ENCODE measurements at regions not wholly inside any gene's neighbourhood (a gene's known extent, or its start where the extent isn't known, plus 50 kb on each side); places are given as distances from the start of the nearest gene placed in this dataset.
"Not testable (repeated sequence)": the region's sequence is repeated elsewhere in the genome, so short reads cannot be mapped to it uniquely, and the experiment has no call there.

DNA sequence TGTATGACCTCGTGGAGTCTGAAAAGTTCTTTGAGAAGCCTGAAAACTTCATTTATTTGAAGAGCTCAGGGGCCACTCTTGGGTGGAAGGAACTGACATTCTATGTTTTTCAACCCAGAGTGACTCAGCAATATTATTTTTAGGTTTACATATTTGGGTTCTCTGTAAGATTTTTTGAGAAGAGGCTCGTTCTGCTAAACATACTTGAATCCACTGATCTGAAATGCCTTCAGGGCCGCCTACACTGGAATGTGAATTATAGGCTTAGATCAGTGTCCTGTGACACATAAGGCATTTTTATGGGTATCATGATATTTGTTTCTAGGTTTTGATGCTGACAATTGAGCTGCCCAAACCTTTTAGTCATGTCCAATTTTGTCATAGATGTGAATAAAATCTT, 86.2 kb downstream of the PSAT1 start:
- DNase-seq (ENCODE audit: low spot score), result no peak

DNA sequence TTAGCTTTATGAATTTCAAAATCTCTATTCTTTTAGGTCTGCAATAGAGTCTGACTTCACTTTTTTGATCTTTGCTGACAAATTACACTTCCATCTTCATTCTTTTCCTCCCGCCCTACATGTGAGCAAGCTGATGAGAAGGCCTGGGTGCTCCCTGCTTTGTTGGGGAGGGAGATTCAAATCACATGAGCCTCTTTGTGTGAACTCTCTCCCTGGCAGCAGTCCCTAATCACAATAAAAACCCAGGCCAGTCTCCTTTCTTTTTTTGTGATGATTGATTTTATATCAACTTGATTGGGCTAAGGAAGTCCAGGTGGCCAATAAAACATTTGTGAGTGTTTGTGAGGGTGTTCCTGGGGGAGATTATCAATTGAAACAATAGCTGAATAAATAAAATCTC, 89.4 kb downstream of the PSAT1 start:
- DNase-seq (ENCODE audit: low spot score), result no peak

DNA sequence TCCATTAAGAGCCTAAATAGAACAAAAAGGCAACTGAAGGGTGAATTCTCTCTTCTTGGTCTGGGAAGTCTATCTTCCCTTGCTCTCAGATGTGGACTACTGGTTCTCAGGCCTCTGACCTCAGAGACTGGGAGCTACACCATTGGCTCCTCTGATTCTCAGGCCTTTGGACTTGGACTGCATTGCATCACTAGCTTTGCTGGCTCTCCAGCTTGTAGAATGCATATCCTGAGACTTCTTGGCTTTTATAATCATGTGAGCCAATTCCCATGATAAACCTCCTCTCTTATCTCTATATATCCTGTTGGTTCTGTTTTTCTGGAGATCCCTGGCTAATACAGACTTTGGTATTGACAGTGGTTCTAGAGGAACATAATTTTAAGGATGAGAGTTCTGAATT, 89.8 kb downstream of the PSAT1 start:
- no peak for DNase-seq (ENCODE audit: low spot score)

DNA sequence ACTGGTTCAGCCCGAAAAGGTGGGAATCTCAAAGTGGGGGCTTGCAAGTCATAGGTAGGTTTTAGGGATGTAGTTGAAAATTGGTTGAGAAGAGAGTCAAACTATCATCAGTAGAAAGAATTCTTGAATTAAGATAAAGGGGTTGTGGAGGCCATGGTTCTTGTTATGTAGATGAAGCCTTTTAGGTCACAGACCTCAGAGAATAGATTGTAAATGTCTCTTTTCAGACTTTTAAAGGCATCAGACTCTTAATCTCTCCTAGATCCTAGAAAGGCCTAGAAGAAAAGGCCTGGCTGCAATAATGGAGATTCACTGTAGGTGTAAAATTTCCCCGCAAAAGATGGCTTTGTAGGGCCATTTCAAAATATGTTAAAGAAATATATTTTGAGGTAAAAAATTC, 96.4 kb downstream of the PSAT1 start:
- DNase-seq (ENCODE audit: low spot score), result no peak

DNA sequence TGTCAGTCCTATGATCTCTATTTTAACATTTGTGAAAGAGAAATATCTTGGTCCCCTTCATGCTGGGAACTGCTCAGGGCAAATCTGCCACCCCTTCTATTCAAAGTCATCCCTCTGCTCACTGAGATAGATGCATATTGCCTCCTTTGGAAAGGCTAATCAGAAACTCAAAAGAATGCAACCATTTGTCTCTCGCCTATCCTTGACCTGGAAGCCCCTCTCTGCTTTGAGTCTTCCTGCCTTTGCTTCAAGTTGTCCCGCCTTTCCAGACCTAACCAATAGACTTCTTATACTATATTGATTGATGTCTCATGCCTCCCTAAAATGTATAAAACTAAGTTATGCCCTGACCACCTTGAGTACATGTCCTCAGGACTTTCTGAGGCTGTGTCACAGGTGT, 97.0 kb downstream of the PSAT1 start:
- no peak for DNase-seq (ENCODE audit: low spot score)

DNA sequence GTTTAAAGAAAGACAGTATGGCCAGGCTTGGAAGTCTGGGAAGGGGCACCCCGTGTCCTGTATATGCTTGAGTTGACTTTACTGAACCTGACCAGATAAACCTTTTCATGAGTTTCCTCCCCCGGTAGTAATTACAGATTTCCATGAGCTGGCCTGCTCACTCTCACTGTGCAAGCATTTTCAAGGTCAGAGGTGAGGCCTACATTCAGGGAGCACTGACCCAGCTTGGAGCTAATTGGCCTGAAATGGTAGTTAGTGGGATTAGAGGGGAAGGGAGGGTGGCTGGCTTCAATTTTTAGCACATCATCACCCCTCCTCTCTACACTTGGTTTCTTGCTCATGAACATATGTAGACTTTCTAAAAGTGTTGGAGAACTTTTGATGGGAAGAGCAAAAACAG, 99.2 kb downstream of the PSAT1 start:
- no peak for DNase-seq (ENCODE audit: low spot score)

DNA sequence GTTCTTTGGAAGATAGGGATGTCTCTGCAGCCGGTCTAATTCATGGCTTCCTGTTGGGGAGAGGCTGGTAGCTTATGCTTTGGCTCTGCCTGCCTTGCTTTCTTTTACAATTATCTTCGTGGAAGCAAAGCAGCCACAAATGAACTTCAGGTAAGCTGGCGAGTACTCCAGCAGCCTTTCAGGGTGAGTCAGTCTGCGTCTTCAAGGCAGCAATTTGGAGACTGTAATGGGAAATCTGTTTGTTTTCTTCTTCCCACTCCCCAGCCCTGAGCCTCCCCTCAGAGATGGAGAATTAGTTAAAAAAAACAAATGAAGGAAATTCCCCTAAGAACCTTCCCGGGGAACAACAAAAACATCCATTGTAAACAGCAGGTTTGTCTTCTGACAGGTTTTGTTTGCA, 100.1 kb downstream of the PSAT1 start:
- DNase-seq (ENCODE audit: low spot score), result no peak

DNA sequence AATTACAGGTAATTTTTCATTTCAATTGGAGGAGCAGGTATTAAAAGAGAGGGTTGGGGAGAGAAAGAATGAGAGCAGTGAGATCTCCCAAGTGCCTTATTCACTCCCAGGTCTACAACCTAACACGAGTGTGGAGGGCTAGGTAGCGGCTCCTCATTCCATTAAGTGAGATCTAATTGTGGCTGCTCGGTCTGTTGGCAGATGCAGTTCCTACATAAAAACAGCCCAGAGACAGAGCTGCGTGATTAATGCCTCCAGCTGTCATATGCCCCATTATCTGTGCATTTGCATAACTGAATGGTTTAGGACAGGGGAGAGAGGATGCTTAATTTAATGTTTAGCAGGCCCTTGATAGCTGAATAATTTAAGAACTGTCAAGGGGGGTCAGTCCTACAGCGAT, 100.5 kb downstream of the PSAT1 start:
- DNase-seq (ENCODE audit: low spot score), result no peak

DNA sequence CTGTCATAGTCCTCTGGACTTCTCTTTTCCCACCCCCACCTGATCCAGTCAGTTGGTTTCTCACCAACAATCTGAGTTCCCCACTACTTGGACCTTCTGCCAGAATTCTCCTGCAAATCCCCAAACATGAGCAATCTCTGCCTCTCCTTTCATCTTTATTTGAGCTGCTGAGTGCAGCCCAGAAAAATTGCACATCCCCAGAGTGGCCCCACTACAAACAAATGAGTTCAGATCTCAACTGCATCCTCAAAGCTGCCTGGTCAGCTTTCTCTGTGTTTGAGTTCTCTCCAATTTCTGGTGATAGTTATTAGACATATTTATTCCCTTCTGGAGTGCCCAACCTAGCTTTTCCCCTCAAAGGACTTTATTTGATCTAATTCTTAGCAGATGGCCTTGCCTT, 102.2 kb downstream of the PSAT1 start:
- no peak for DNase-seq (ENCODE audit: low spot score)

DNA sequence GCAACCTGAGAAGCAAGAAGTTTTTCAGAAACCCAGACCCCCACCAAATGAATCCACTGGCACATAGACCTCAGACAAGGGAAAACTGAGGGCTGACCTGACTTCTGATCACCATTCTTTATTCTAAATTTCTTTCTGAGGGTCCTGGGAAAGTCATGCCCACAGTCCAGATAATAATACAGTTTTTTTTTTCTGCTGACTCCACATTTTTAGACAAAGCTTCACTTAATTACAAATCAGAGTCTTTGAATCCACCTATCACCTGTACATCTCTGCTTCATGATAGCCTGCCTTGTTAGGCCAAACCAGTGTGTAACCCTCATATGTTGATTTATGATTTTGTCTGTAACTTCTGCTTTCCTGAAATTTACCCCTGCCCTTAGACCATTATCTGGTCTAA, 103.6 kb downstream of the PSAT1 start:
- DNase-seq (ENCODE audit: low spot score), result no peak

DNA sequence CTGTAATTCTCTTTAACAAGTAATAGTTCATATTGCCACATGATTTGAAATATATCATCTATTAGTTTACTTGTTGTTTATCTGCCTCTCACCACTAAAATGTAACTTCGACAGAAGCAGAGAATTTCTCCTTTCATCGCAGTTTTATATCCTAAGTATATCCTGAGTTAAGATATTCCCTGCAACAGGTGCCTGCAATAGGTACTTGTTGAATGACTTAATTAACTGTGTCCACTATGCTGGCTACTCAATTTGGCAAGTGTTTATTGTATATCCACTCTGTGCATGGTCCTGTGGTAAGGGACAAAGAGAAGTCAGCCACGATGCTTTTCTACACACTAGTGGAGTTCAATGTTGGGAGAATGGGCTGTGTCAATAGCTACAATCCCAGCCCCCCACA, 108.5 kb downstream of the PSAT1 start:
- no peak for DNase-seq (ENCODE audit: low spot score)

DNA sequence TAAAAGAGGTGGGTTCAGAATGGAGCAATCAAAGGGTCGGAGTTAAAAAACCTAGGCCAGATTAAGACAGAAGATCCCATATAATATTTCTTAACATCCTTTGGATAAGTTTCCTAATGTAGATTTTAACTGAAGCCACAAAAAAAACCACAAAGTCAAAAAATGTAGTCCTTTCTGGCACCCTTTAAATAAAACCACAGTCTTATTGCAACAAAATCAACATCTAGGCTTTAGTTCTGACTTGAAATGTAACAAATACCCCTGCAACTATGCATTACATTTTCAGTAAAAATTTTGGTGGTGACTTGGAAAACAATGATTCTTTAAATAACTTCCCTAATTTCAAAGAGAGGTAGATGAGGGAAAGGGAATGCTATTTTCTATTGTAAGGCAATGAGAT, 109.2 kb downstream of the PSAT1 start:
- no peak for DNase-seq (ENCODE audit: low spot score)

DNA sequence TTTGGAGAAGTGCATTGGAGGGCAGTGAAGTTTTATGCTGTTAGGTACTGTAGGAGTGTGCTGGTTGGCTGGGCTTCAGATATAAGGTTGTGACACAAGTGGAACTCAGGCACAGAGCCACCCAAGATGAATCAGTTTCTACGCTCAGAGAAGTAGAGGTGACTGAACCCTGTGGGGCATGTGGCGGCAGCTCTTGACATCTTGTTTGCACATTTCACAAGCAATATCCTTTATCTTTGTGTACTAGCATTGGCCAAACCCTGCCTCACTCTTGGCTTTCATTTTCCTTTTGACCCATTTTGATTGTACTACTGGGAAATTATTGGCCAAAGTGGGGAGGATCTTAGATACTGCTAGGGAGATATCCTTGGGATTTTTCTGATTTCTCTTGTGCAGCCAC, 110.0 kb downstream of the PSAT1 start:
- no peak for DNase-seq (ENCODE audit: low spot score)

DNA sequence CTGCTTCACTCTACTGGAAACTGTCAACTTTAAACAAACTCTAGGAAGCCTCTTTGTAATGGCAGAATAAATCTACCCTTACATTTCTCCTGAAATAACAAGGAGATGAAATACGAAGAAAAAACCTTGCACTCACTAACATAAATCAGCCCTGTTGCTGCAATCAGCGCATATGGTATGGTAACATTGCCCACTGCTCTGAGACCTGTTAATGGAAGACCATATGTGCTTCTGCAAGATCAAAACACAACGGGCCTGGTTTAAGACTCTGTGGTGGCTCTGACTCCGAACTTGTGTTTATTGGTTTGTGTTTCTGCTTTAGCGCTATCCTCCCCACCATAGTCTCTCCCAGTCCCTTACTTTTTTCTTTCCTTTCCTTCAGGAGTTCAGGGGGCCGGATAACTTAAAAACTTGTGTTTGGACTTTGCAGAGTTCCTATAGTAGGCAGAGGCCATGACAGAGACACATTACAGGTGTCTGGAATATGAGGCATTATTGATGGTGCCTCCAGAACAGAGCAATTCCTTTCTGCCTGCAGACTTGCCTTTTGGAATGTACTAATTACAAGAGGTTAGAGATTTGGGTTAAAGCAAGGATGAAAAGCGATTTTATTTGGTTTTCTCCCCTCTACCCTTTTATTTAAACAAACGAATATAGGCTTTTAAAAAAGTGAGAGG, 110.8 kb downstream of the PSAT1 start:
- no peak for DNase-seq (ENCODE audit: low spot score)

DNA sequence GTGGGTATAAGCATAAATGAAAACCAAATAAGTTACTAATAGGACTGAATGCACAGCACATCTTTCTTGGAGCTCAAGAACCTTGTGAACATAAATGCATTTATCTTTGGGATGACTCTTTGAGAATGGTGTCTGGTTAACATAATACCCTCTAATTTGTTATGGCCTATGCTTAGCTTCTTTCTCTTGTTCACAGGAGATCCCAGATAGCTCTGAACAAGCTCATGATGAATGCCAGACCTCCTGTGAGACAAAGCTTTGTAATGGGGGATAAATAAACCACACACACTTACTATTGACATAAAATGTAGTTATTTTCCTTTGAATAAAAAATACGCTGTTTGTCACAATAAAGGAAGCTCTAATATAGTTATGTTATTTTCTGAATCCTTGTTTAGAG, 111.5 kb downstream of the PSAT1 start:
- no peak for DNase-seq (ENCODE audit: low spot score)

DNA sequence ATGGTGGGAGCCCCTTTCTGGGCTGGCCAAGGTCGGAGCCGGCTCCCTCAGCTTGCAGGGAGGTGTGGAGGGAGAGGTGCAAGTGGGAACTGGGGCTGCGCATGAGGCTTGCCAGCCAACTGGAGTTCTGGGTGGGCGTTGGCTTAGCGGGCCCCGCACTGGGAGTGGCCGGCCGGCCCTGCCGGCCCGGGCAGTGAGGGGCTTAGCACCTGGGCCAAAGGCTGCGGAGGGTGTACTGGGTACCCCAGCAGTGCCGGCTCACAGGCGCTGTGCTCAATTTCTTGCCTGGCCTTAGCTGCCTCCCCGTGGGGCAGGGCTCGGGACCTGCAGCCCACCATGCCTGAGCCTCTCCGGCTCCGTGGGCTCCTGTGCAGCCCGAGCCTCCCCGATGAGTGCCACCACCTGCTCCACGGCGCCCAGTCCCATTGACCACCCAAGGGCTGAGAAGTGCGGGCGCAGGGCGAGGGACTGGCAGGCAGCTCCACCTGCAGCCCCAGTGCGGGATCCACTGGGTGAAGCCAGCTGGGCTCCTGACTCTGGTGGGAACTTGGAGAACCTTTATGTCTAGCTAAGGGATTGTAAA, 113.1 kb downstream of the PSAT1 start:
- not testable (repeated sequence) for DNase-seq (ENCODE audit: low spot score)

DNA sequence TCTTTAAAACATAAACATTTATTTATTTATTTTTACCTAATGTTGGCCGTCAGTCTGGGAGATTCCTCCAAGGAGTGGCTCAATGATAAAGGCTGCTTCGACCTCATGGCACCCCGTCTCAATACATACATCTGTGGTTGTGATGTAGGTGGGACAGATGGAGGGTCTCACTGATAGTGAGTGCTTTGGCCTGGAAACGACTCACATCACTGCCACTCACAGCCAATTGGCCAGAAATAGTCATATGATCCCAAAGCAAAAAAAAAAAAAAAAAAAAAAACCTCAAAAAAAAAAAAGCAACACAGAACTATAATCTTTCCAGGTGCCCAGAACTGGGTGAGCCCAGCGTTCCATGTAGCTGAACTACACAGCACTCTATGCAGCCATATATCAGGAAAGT, 125.4 kb downstream of the PSAT1 start:
- DNase-seq (ENCODE audit: low spot score), result no peak

DNA sequence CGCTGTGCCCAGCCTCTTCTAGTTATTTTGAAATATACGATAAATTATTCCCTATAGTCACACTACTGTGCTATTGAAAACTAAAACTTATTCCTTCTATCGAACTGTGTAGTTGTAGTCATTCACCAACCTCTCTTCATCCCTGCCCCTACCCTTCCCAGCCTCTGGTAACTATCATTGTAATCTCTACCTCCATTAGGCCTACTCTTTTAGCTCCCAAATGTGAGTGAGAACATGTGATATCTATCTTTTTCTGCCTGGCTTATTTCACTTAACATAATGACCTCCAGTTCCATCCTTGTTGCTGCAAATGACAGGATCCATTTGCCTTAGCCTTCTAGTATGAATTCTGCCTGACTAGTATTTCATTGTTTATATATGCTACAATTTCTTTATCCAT, 127.4 kb downstream of the PSAT1 start:
- no peak for DNase-seq (ENCODE audit: low spot score)

DNA sequence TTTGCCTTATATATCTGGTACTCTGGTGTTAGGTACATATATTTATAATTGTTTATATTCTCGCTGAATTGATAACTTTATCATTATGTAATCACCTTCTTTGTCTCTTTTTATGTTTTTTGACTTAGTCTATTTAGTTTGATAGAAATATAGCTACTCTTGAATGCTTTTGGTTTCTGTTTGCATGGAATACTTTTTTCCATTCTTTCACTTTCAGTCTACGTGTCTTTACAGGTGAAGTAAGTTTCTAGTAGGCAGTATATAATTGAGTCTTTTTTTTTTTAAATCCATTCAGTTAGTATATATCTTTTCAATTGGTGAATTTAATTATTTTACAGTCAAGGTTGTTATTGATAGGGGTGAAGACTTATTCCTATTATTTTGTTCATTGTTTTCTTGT, 131.7 kb downstream of the PSAT1 start:
- no peak for DNase-seq (ENCODE audit: low spot score)

DNA sequence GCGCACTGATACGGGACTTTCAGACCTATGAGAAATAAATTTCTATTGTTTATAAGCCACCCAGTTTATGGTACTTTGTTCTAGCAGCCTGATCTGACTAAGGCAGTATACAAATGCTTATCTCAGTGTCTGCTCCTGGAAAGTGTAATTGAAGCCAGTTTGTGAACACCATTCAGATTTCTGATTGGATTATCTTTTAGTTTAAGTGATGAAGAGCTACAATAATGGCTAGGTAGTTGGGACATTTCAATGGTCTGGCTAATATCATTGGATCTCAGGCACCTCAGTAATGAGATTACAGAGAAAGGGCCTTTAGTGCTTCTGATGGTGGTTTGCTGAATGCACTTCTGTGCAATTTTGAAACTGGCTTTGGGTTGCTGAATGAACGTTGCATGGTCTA, 133.5 kb downstream of the PSAT1 start:
- DNase-seq (ENCODE audit: low spot score), result no peak

DNA sequence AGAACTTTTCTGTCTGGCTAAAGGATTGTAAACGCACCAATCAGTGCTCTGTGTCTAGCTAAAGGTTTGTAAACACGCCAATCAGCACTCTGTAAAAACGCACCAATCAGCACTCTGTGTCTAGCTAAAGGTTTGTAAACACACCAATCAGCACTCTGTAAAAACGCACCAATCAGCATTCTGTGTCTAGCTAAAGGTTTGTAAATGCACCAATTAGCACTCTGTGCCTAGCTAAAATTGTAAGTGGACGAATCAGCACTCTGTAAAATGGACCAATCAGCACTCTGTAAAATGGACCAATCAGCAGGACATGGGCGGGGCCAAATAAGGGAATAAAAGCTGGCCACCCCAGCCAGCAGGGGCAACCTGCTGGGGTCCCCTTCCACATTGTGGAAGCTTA, 134.1 kb downstream of the PSAT1 start:
- DNase-seq (ENCODE audit: low spot score), result not testable (repeated sequence)

DNA sequence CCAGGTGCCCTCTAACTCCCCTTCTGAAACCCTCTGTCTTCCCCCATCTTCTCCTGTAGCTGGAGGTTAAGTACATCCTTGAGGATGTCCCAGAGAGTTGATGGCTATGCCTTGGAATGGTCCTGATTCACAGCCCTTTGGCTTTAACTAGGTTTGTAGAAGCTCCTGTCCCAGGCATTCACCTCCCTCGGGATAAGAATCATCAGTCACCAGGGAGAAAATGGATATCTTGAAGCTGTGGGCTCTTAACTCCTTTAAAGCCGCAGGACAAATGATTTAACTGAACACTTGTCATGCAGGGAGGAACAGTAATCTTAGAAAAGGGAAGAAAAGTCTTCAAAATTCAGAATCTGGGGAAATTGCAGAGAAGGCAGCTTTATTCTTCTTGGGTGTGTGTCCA, 139.9 kb downstream of the PSAT1 start:
- no peak for DNase-seq (ENCODE audit: low spot score)

DNA sequence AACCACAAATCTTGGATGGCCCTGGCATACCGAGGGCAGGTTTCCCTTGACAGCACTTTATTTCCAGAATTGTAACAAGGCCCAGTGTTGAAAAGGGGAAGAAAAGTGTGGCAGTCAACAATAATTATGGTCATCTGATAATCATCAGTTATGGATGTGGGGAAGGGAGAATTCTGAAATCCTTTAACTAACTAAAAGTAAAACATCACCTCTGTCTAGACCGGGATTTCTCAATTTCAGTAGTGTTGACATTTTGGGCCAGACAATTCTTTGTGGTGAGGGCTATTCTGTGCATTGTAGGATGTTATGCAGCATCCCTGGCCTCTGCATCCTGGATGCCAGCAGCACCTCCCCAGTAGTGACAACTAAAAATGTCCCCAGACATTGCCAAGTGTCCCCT, 140.4 kb downstream of the PSAT1 start:
- DNase-seq (ENCODE audit: low spot score), result no peak

DNA sequence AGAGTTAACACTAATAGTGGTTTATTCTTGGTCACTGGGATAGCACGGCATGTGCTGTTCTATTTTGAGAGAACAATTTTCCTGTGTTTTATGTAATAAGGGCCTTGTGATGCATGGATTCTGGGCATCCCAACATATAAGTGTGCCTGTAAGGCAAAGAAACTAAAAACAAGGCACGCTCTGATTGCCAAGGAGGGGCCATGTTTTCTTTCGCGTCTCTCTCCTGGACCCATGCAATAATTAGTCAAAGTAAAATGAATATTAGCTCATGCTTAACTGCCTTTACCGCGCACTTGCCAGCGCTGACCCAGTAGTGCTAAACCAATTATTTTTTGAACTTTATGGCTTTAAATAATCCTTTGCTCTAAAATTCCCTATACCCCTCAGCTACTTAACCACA, 140.9 kb downstream of the PSAT1 start:
- DNase-seq (ENCODE audit: low spot score), result no peak

DNA sequence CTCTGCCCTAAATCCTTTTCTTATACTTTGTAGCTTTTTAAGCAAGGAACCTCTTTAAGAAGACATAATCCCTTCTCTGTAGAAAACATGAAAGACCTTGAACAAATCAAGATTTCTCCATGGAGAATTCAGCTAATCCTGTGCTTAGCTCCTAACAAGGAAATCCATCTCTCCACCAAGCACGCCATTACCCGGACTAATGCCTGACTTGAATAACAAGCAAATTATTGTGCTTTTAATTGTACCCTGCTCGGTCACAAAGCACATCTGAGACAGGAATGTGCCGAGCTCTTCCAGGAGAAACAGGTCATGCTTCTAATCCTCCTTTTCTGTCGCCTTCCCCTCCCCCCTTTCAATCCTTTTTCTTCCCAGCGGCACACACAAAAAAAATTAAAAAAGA, 141.3 kb downstream of the PSAT1 start:
- DNase-seq (ENCODE audit: low spot score), result no peak
